SH-SY5Y (cell line): ENCODE measurements at regions not wholly inside any gene's neighbourhood (a gene's known extent, or its start where the extent isn't known, plus 50 kb on each side); places are given as distances from the start of the nearest gene placed in this dataset.

Experiments used
- GATA2 ChIP-seq: IDR thresholded peaks from 2 replicates; pipeline ENCODE4 v1.6.1; 2011; ENCODE audit warnings: mild to moderate bottlenecking, low read depth, low read length
- GATA3 ChIP-seq: IDR thresholded peaks from 2 replicates; pipeline ENCODE4 v1.6.1; 2011; ENCODE audit warnings: low read depth, mild to moderate bottlenecking, low read length, moderate library complexity

GRCh38 chr6:87820343-87820984 is 118.4 kb upstream of the AKIRIN2 start:
- TF ChIP-seq GATA2 (no peak), GATA3 (no peak)
